Neural progenitor cell (in vitro differentiated cells): ENCODE measurements at regions not wholly inside any gene's neighbourhood (a gene's known extent, or its start where the extent isn't known, plus 50 kb on each side); places are given as distances from the start of the nearest gene placed in this dataset.

Source experiments
- DNase-seq: peaks from one replicate; pipeline ENCODE4 v3.0.0-alpha.2; 2016; ENCODE audit warnings: low spot score
- H2AFZ ChIP-seq: fragments of 200-600 bp; sonication (generic); replicated peaks from 2 replicates; pipeline ENCODE4 v1.6.1; 2016; ENCODE audit warnings: antibody characterized with exemption
- H3F3A ChIP-seq: fragments of 200-600 bp; sonication (generic); 2 replicates; pipeline ENCODE4 v1.6.1; 2016; ENCODE audit warnings: antibody characterized with exemption, low read depth
- H3K27ac ChIP-seq: fragments of 200-600 bp; sonication (generic); 2 replicates; pipeline ENCODE4 v1.5.1; 2016; ENCODE audit warnings: mild to moderate bottlenecking
- H3K27me3 ChIP-seq: fragments of 200-600 bp; sonication (generic); 2 replicates; pipeline ENCODE4 v1.6.1; 2016; ENCODE audit warnings: mild to moderate bottlenecking, moderate library complexity
- H3K36me3 ChIP-seq: fragments of 200-600 bp; sonication (generic); 2 replicates; pipeline ENCODE4 v1.5.1; 2016
- H3K4me1 ChIP-seq: fragments of 200-600 bp; sonication (generic); 2 replicates; pipeline ENCODE4 v1.6.1; 2016; ENCODE audit warnings: mixed run types
- H3K4me2 ChIP-seq: fragments of 200-600 bp; sonication (generic); 2 replicates; pipeline ENCODE4 v1.6.1; 2016
- H3K4me3 ChIP-seq: fragments of 200-600 bp; sonication (generic); 2 replicates; pipeline ENCODE4 v1.5.1; 2016
- H3K79me2 ChIP-seq: fragments of 200-600 bp; sonication (generic); 2 replicates; pipeline ENCODE4 v1.6.1; 2016; ENCODE audit warnings: low read depth
- H3K9ac ChIP-seq: fragments of 200-600 bp; sonication (generic); 2 replicates; pipeline ENCODE4 v1.6.1; 2016
- H3K9me3 ChIP-seq: fragments of 200-600 bp; sonication (generic); 2 replicates; pipeline ENCODE4 v1.5.1; 2016; ENCODE audit warnings: low read depth
- H4K20me1 ChIP-seq: fragments of 200-600 bp; sonication (generic); 2 replicates; pipeline ENCODE4 v1.6.1; 2016; ENCODE audit warnings: low read depth
- H3K27ac Mint-ChIP-seq: 3 replicates; pipeline ENCODE4 v1.8.0; 2021; ENCODE audit warnings: mixed read lengths
- H3K27me3 Mint-ChIP-seq: 2 replicates; pipeline ENCODE4 v1.8.0; 2022; ENCODE audit warnings: low read depth, mild to moderate bottlenecking, inconsistent platforms, moderate library complexity, mixed read lengths; ENCODE audit not compliant: insufficient read depth
- H3K36me3 Mint-ChIP-seq: 3 replicates; pipeline ENCODE4 v1.8.0; 2021; ENCODE audit warnings: mixed read lengths
- H3K4me1 Mint-ChIP-seq: 3 replicates; pipeline ENCODE4 v1.8.0; 2021; ENCODE audit warnings: mixed read lengths
- H3K4me3 Mint-ChIP-seq: 3 replicates; pipeline ENCODE4 v1.8.0; 2021; ENCODE audit warnings: mild to moderate bottlenecking, moderate library complexity, mixed read lengths
- H3K9me3 Mint-ChIP-seq: 3 replicates; pipeline ENCODE4 v1.8.0; 2020; ENCODE audit warnings: mixed read lengths
- CTCF ChIP-seq: fragments of 200-600 bp; sonication (generic); IDR thresholded peaks from 2 replicates; pipeline ENCODE4 v1.5.1; 2017; ENCODE audit warnings: antibody characterized with exemption, mild to moderate bottlenecking
- EZH2 ChIP-seq: fragments of 200-600 bp; sonication (generic); IDR thresholded peaks from 2 replicates; pipeline ENCODE4 v1.6.1; 2017; ENCODE audit warnings: antibody characterized with exemption, mild to moderate bottlenecking, moderate library complexity
- EZH2phosphoT487 ChIP-seq: fragments of 200-600 bp; sonication (generic); IDR thresholded peaks from 2 replicates; pipeline ENCODE4 v1.6.1; 2017; ENCODE audit warnings: antibody characterized with exemption

- peaks cover 54% of the 10 kb centered on the region for H3K4me1 ChIP-seq
- H3K9me3 ChIP-seq: no peaks in the 10 kb centered on the region
- Mint-ChIP-seq H3K4me1 (peaks cover 32% of the 10 kb centered on the region), H3K9me3 (no peaks in the 10 kb centered on the region), H3K27me3 (peaks cover 7% of the 10 kb centered on the region), H3K27ac (peak overlapping the region; percentile 42), H3K4me3 (no peak overlapping the region), H3K36me3 (no peaks in the 10 kb centered on the region)
- H3K27me3 ChIP-seq: no peaks in the 10 kb centered on the region
- no peak overlapping the region for H3K4me2 ChIP-seq
- no peak overlapping the region for H3K27ac ChIP-seq
- H3K9ac ChIP-seq: no peak overlapping the region
- H3K36me3 ChIP-seq: no peaks in the 10 kb centered on the region
- no peaks in the 10 kb centered on the region for H3K79me2 ChIP-seq
- H3K4me3 ChIP-seq: no peak overlapping the region
- peaks cover 9% of the 10 kb centered on the region for H3F3A ChIP-seq
- no peaks in the 10 kb centered on the region for H4K20me1 ChIP-seq
- TF ChIP-seq CTCF: no peak
- no peak for TF ChIP-seq EZH2phosphoT487
- TF ChIP-seq EZH2: no peak
- no peak for DNase-seq
- H2AFZ ChIP-seq: no peak overlapping the region
Observed at GRCh38 chr1:36582066-36582755, 99.5 kb upstream of the CSF3R start.

- Mint-ChIP-seq H3K4me3 (no peak overlapping the region), H3K36me3 (no peaks in the 10 kb centered on the region), H3K27me3 (peaks cover 5% of the 10 kb centered on the region), H3K9me3 (no peaks in the 10 kb centered on the region), H3K4me1 (peaks cover 17% of the 10 kb centered on the region), H3K27ac (no peak overlapping the region)
- H3K9ac ChIP-seq: no peak overlapping the region
- no peak overlapping the region for H3K4me2 ChIP-seq
- H3K27me3 ChIP-seq: no peaks in the 10 kb centered on the region
- no peak overlapping the region for H2AFZ ChIP-seq
- no peaks in the 10 kb centered on the region for H4K20me1 ChIP-seq
- H3K79me2 ChIP-seq: no peaks in the 10 kb centered on the region
- H3K4me3 ChIP-seq: no peak overlapping the region
- peaks cover 18% of the 10 kb centered on the region for H3F3A ChIP-seq
- TF ChIP-seq EZH2 (no peak), CTCF (no peak), EZH2phosphoT487 (no peak)
- H3K4me1 ChIP-seq: peaks cover 45% of the 10 kb centered on the region
- no peaks in the 10 kb centered on the region for H3K9me3 ChIP-seq
- H3K27ac ChIP-seq: no peak overlapping the region
- H3K36me3 ChIP-seq: no peaks in the 10 kb centered on the region
- no peak for DNase-seq
Observed at GRCh38 chr1:36580524-36580923, 97.8 kb upstream of the CSF3R start.

- H3K4me1 Mint-ChIP-seq: peaks cover 8% of the 10 kb centered on the region
- Histone ChIP-seq H3K79me2 (no peaks in the 10 kb centered on the region), H3F3A (peaks cover 9% of the 10 kb centered on the region), H3K4me3 (no peak overlapping the region), H3K4me2 (no peak overlapping the region), H3K4me1 (peaks cover 30% of the 10 kb centered on the region), H3K27ac (no peak overlapping the region), H3K9ac (no peak overlapping the region), H3K9me3 (no peaks in the 10 kb centered on the region), H4K20me1 (no peaks in the 10 kb centered on the region), H3K36me3 (no peaks in the 10 kb centered on the region), H2AFZ (no peak overlapping the region), H3K27me3 (no peaks in the 10 kb centered on the region)
- peaks cover 7% of the 10 kb centered on the region for H3K27me3 Mint-ChIP-seq
- no peak for DNase-seq
- H3K36me3 Mint-ChIP-seq: no peaks in the 10 kb centered on the region
- TF ChIP-seq CTCF (no peak), EZH2phosphoT487 (no peak), EZH2 (no peak)
- no peak overlapping the region for H3K27ac Mint-ChIP-seq
- no peak overlapping the region for H3K4me3 Mint-ChIP-seq
- no peaks in the 10 kb centered on the region for H3K9me3 Mint-ChIP-seq
Observed at GRCh38 chr1:36579039-36579438, 96.3 kb upstream of the CSF3R start.
